Posterior cingulate gyrus (tissue), 11 donors: ENCODE measurements at regions not wholly inside any gene's neighbourhood (a gene's known extent, or its start where the extent isn't known, plus 50 kb on each side); places are given as distances from the start of the nearest gene placed in this dataset.
"Not testable (repeated sequence)": the region's sequence is repeated elsewhere in the genome, so short reads cannot be mapped to it uniquely, and the experiment has no call there.

Experiments
- DNase-seq, 10 donors: peaks; one replicate each; pipeline versions ENCODE4 v3.0.0 to v3.0.0-alpha.2; 2020 to 2021; ENCODE audit warnings: mixed read lengths in 3 of 10
- intact Hi-C: fragments of 100-400 bp; cut with DNase I; formaldehyde crosslinking; loops from one replicate; pipeline ENCODE4 v1.15.1; 2023

DNA sequence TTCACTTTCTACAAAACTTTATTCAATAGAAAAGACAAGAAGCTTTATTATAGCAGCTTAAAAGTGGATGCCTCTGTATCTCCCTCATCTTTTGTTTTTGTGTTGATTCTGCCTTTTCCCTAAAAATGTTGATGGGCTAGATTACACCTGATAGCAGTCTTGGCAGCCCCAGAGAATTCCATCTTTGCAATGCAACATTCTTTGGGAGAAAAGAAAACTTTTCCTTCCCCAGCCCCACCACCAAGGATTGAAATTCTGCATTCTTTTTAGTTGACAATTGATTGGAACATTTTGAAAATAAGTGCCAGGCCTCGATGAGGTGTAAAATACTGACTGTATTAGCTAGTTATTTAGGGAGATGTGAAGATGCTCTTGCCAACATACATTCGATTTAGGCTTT, 306.8 kb upstream of the G2E3 start:
- intact Hi-C loops: no loop called here
- no peak for DNase-seq

DNA sequence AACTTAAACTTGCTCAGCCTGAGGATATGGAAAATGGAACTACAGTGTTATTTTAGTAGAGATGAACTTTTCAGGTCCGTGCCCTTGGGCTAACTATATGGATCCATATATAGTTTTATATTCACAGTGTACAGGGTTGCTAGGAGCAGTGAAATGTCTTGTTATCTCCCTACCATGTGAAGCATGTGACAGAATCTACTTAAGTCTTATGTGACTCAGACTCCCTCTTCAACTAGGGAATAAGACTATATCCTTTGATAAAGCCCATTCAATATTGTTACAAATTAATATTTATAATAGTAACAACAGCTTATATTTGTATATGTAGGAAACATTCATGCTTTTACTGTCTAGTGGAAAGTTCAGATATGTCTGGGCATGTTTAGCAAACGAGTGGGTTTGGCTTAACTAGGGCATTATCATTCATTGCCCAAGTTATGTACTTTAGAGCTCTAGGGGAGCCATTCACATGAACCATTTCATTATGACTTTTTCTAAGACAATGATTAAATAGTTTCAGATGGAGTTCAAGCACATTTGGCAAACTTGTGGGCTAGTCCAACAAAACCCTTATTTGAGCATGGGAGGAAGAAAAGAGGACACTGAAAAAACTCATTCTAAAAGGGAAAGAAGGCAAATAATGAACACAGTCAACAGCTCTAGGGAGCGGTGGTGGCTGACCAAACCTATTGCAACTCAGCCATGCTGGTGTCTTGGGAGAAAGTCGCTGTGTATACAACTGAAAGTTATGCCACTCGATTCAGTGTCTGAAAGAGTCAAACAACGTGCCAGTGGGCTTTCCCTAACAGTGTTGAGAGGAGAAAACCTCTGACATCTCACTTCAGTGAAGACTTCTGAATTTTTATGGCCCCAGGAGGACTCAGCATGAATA, 305.9 kb upstream of the G2E3 start:
- intact Hi-C loops: no loop called here
- no peak for DNase-seq

GRCh38 chr14:30256627-30257026, 302.3 kb upstream of the G2E3 start:
- no peak for DNase-seq
- intact Hi-C loops: no loop called here

GRCh38 chr14:30257946-30258661, 300.9 kb upstream of the G2E3 start:
- intact Hi-C loops: no loop called here

GRCh38 chr14:30260833-30261607, 297.9 kb upstream of the G2E3 start:
- intact Hi-C loops: no loop called here
- no peak for DNase-seq

More at GRCh38 chr14:30257946-30258661, 300.9 kb upstream of the G2E3 start:
- DNase-seq: no peak

GRCh38 chr14:30264161-30264560, 294.8 kb upstream of the G2E3 start:
- intact Hi-C loops: no loop called here
- no peak for DNase-seq

GRCh38 chr14:30266290-30266689, 292.7 kb upstream of the G2E3 start:
- intact Hi-C loops: no loop called here
- DNase-seq: no peak

- intact Hi-C loops: no loop called here
- no peak for DNase-seq
Observed at GRCh38 chr14:30267141-30267540, 291.8 kb upstream of the G2E3 start.

DNA sequence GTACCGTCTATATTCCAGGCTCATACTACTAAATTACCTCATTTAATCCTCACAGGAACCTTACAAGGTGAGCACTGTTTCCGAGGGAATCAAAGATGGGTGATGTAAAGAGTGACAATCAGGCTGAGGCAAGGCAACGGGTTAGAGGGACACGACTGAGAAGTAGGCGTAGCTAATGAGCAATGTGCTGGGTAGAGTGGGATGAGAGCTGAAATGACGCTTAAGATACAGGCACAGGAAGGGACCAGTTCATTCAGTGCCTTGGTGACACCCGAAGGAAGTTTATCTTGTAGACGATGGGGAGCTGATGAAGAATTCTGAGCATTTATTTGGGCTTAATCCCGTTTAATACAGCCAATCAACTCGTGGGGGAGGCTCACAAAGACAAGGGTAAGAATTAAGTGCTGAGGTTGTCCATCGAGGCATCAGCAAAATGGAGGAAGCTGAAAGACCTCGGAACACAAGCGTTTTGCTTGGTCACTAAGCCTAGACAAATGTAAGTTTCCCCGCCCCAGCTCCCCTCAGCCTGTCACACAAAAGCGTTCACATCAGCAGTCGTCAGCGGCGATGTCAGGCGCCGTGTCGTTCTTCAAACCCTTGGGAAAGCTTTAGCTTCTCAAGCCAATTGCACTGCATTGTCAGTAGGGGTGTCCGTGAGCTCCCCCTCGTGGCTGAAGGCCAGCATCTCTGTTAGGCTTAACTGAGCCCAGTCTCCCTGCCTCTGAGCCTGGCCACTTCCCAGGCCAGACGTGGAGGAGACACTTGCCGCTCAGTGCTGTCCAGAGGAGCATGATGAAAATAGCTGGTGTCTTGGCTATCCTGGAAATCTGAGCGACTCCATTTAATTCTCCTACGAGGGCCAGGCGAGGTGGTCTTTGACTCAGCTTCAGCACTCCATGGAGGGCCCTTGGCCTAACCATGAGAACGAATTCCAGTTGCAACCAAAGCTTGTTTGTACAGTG, 288.5 kb upstream of the G2E3 start:
- intact Hi-C loops: loop anchor here (5.0 kb wide), 1 partner anchor 1513 kb away; no protein-coding TSS in a partner anchor

GRCh38 chr14:30271811-30272323, 287.1 kb upstream of the G2E3 start:
- intact Hi-C loops: loop anchor here (5.0 kb wide), 1 partner anchor 1515 kb away; no protein-coding TSS in a partner anchor
- peak in 1 of 10 donors; percentile 24 for DNase-seq

More for the DNA sequence above, 288.5 kb upstream of the G2E3 start:
- peak; percentile 48 to 96 (median 82) for DNase-seq

GRCh38 chr14:30272848-30273832, 285.8 kb upstream of the G2E3 start:
- intact Hi-C loops: loop anchor here (5.0 kb wide), 1 partner anchor 1516 kb away; no protein-coding TSS in a partner anchor
- peak in 4 of 10 donors; percentile 24 to 77 (median 61) for DNase-seq

- DNase-seq: no peak
- intact Hi-C loops: no loop called here
Observed at GRCh38 chr14:30275604-30276003, 283.4 kb upstream of the G2E3 start.

GRCh38 chr14:30277268-30277667, 281.7 kb upstream of the G2E3 start:
- no peak for DNase-seq
- intact Hi-C loops: no loop called here

DNA sequence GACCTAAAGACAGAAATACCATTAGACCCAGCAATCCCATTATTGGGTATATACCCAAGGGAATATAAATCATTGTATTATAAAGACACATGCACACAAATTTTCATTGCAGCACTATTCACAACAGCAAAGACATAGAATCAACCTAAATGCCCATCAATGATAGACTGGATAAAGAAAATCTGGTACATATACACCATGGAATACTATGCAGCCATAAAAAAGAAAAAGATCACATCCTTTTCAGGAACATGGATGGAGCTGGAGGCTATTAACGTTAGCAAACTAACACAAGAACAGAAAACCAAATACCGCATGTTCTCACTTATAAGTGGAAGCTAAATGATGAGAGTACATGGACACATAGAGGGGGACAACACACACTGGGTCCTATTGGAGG, 280.1 kb upstream of the G2E3 start:
- DNase-seq, intact Hi-C loops: not testable (repeated sequence)

GRCh38 chr14:30283822-30284446, 275.0 kb upstream of the G2E3 start:
- intact Hi-C loops: no loop called here
- peak in 3 of 10 donors; percentile 8 to 30 (median 11) for DNase-seq

GRCh38 chr14:30284808-30285207, 274.1 kb upstream of the G2E3 start:
- intact Hi-C loops: no loop called here

More at GRCh38 chr14:30284808-30285207, 274.1 kb upstream of the G2E3 start:
- DNase-seq: no peak
